Ascending aorta (tissue), 2 donors: ENCODE measurements at regions not wholly inside any gene's neighbourhood (a gene's known extent, or its start where the extent isn't known, plus 50 kb on each side); places are given as distances from the start of the nearest gene placed in this dataset.
"Not testable (repeated sequence)": the region's sequence is repeated elsewhere in the genome, so short reads cannot be mapped to it uniquely, and the experiment has no call there.

Experiments
- DNase-seq, 2 donors: peaks; one replicate each; pipeline ENCODE4 v3.0.0-alpha.2; 2019; ENCODE audit warnings: low spot score in 2 of 2
- H3K27ac ChIP-seq, 2 donors: fragments of 200-600 bp; sonication (generic); one replicate each; pipeline ENCODE4 v1.5.1; 2016 to 2017; ENCODE audit warnings: mild to moderate bottlenecking in 1 of 2
- H3K27me3 ChIP-seq: fragments of 200-600 bp; sonication (generic); one replicate; pipeline ENCODE4 v1.5.1; 2017
- H3K36me3 ChIP-seq, 2 donors: fragments of 200-600 bp; sonication (generic); one replicate each; pipeline ENCODE4 v1.5.1; 2016
- H3K4me1 ChIP-seq, 2 donors: fragments of 200-600 bp; sonication (generic); one replicate each; pipeline ENCODE4 v1.5.1; 2016 to 2017; ENCODE audit warnings: mild to moderate bottlenecking in 1 of 2
- H3K4me3 ChIP-seq, 2 donors: fragments of 200-600 bp; sonication (generic); one replicate each; pipeline ENCODE4 v1.5.1; 2016 to 2017; ENCODE audit warnings: mild to moderate bottlenecking in 1 of 2
- H3K9me3 ChIP-seq, 2 donors: fragments of 200-600 bp; sonication (generic); one replicate each; pipeline ENCODE4 v1.5.1; 2016
- CTCF ChIP-seq, 3 experiments: fragments of 200-600 bp in 2 of 3; fragments of 450-650 bp in 1 of 3; sonication (generic) in 2 of 3; IDR thresholded peaks; one replicate each; pipeline ENCODE4 v1.5.1; 2016 to 2019; ENCODE audit warnings: antibody characterized with exemption in 3 of 3, mild to moderate bottlenecking in 1 of 3, moderate library complexity in 1 of 3
- intact Hi-C: fragments of 100-400 bp; cut with DNase I; formaldehyde crosslinking; loops from one replicate; pipeline ENCODE4 v1.15.1; 2023

- Histone ChIP-seq H3K36me3 (no peaks in the 10 kb centered on the region), H3K9me3 (no peaks in the 10 kb centered on the region), H3K4me1 (no peaks in the 10 kb centered on the region), H3K4me3 (no peak overlapping the region), H3K27ac (no peak overlapping the region), H3K27me3 (no peaks in the 10 kb centered on the region)
- no peak for DNase-seq
- TF ChIP-seq CTCF (IDR thresholded peaks at IDR 0.05): no peak
- intact Hi-C loops: no loop called here
Observed at GRCh38 chr4:83920375-83920774, 384.5 kb downstream of the GPAT3 start.

GRCh38 chr4:83917572-83917971 is 381.7 kb downstream of the GPAT3 start:
- TF ChIP-seq CTCF (IDR thresholded peaks at IDR 0.05): no peak
- no peak overlapping the region for H3K27ac ChIP-seq
- H3K4me3 ChIP-seq: no peak overlapping the region
- H3K9me3 ChIP-seq: no peaks in the 10 kb centered on the region
- intact Hi-C loops: no loop called here
- no peaks in the 10 kb centered on the region for H3K27me3 ChIP-seq
- no peak for DNase-seq
- H3K4me1 ChIP-seq: no peaks in the 10 kb centered on the region
- no peaks in the 10 kb centered on the region for H3K36me3 ChIP-seq

GRCh38 chr4:83910693-83911092 is 374.8 kb downstream of the GPAT3 start:
- H3K36me3 ChIP-seq: no peaks in the 10 kb centered on the region
- no peak for DNase-seq
- H3K9me3 ChIP-seq: no peaks in the 10 kb centered on the region
- H3K4me1 ChIP-seq: no peaks in the 10 kb centered on the region
- intact Hi-C loops: no loop called here
- H3K27me3 ChIP-seq: no peaks in the 10 kb centered on the region
- TF ChIP-seq CTCF (IDR thresholded peaks at IDR 0.05): no peak
- no peak overlapping the region for H3K4me3 ChIP-seq
- H3K27ac ChIP-seq: no peak overlapping the region

- no peak for DNase-seq
- H3K9me3 ChIP-seq: no peaks in the 10 kb centered on the region
- no peaks in the 10 kb centered on the region for H3K27me3 ChIP-seq
- H3K4me1 ChIP-seq: no peaks in the 10 kb centered on the region
- no peak for TF ChIP-seq CTCF (IDR thresholded peaks at IDR 0.05)
- H3K27ac ChIP-seq: no peak overlapping the region
- intact Hi-C loops: no loop called here
- H3K36me3 ChIP-seq: no peaks in the 10 kb centered on the region
- H3K4me3 ChIP-seq: no peak overlapping the region
Observed at GRCh38 chr4:83906561-83906960, 370.7 kb downstream of the GPAT3 start.

GRCh38 chr4:83905952-83906351 is 370.0 kb downstream of the GPAT3 start:
- no peaks in the 10 kb centered on the region for H3K4me1 ChIP-seq
- H3K9me3 ChIP-seq: no peaks in the 10 kb centered on the region
- H3K27me3 ChIP-seq: no peaks in the 10 kb centered on the region
- intact Hi-C loops: no loop called here
- no peak for DNase-seq
- no peak overlapping the region for H3K27ac ChIP-seq
- no peak overlapping the region for H3K4me3 ChIP-seq
- TF ChIP-seq CTCF (IDR thresholded peaks at IDR 0.05): no peak
- no peaks in the 10 kb centered on the region for H3K36me3 ChIP-seq

GRCh38 chr4:83903740-83904139 is 367.8 kb downstream of the GPAT3 start:
- H3K27ac ChIP-seq, H3K27me3 ChIP-seq, H3K4me1 ChIP-seq, DNase-seq, intact Hi-C loops, H3K9me3 ChIP-seq, H3K4me3 ChIP-seq, H3K36me3 ChIP-seq: not testable (repeated sequence)
